Ovary (tissue), 3 donors: ENCODE measurements at regions not wholly inside any gene's neighbourhood (a gene's known extent, or its start where the extent isn't known, plus 50 kb on each side); places are given as distances from the start of the nearest gene placed in this dataset.

Experiments
- EP300 ChIP-seq: sonication (generic); formaldehyde crosslinking; IDR thresholded peaks from one replicate; pipeline ENCODE4 v1.6.1; 2017; ENCODE audit warnings: antibody characterized with exemption
- TF ChIP-seq, protein P1 (sequence below), 3 donors: fragments of 450-650 bp in 2 of 3; fragments of 200-600 bp in 1 of 3; IDR thresholded peaks; one replicate each; pipeline versions ENCODE4 v1.5.1 to v1.8.0; 2016 to 2022; ENCODE audit warnings: antibody characterized with exemption in 3 of 3, mild to moderate bottlenecking in 1 of 3
- donor health status: DM: no; HTN: no; CAD: no.

DNA sequence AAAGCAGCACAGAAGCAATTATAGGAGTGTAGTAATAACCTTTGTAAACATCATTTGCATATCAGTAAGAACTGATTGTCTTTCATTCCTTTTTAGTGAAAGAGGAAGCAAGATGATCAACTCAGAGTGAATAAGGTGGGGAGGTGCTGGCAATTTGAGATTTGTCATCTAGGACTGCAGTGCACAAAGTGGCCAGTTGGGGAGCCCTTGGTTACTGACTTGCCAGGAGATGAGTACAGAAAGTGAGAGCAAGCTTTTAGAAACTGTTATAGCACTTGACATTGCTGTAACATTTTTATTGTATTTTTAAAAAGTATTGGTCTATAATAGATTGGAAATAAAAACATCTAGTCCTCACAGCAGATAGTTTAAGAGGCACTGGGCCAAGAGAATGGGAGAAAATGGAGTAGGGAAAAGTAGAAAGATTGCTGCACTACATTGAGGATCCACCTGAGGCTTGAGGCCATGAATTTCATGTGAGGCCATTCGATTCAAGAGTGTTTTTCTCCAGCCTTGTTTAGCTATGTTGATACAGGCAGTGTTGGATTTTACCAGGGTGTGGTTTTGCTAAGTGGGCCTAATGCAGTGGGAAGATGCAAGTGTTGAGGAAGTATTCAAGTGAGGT is 98.2 kb downstream of the SNAPC1 start:
- TF ChIP-seq, protein P1, sequence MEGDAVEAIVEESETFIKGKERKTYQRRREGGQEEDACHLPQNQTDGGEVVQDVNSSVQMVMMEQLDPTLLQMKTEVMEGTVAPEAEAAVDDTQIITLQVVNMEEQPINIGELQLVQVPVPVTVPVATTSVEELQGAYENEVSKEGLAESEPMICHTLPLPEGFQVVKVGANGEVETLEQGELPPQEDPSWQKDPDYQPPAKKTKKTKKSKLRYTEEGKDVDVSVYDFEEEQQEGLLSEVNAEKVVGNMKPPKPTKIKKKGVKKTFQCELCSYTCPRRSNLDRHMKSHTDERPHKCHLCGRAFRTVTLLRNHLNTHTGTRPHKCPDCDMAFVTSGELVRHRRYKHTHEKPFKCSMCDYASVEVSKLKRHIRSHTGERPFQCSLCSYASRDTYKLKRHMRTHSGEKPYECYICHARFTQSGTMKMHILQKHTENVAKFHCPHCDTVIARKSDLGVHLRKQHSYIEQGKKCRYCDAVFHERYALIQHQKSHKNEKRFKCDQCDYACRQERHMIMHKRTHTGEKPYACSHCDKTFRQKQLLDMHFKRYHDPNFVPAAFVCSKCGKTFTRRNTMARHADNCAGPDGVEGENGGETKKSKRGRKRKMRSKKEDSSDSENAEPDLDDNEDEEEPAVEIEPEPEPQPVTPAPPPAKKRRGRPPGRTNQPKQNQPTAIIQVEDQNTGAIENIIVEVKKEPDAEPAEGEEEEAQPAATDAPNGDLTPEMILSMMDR (IDR thresholded peaks at IDR 0.05): no peak
- no peak for TF ChIP-seq EP300
